GM12872 (cell line): ENCODE measurements at regions not wholly inside any gene's neighbourhood (a gene's known extent, or its start where the extent isn't known, plus 50 kb on each side); places are given as distances from the start of the nearest gene placed in this dataset.

Experiments used
- CTCF ChIP-seq: IDR thresholded peaks from 3 replicates; pipeline ENCODE4 v1.5.1; 2011; ENCODE audit warnings: low read depth, mild to moderate bottlenecking, low read length, moderate library complexity; ENCODE audit not compliant: insufficient read depth

- no peak for TF ChIP-seq CTCF
Observed at GRCh38 chr15:69736161-69736560, 283.5 kb downstream of the RPLP1 start.

- TF ChIP-seq CTCF, result no peak
Observed at GRCh38 chr15:69737916-69738315, 285.3 kb downstream of the RPLP1 start.

GRCh38 chr15:69740684-69741083 is 288.1 kb downstream of the RPLP1 start:
- TF ChIP-seq CTCF, result no peak

GRCh38 chr15:69742361-69742760 is 289.7 kb downstream of the RPLP1 start:
- TF ChIP-seq CTCF, result no peak

GRCh38 chr15:69743091-69743490 is 290.5 kb downstream of the RPLP1 start:
- no peak for TF ChIP-seq CTCF

GRCh38 chr15:69744391-69745162 is 292.0 kb downstream of the RPLP1 start:
- no peak for TF ChIP-seq CTCF

- TF ChIP-seq CTCF, result no peak
Observed at GRCh38 chr15:69747193-69747592, 294.6 kb downstream of the RPLP1 start.

GRCh38 chr15:69748131-69748530 is 295.5 kb downstream of the RPLP1 start:
- TF ChIP-seq CTCF, result no peak
